ENCODE measurements at regions not wholly inside any gene's neighbourhood (a gene's known extent, or its start where the extent isn't known, plus 50 kb on each side); places are given as distances from the start of the nearest gene placed in this dataset.
"Not testable (repeated sequence)": the region's sequence is repeated elsewhere in the genome, so short reads cannot be mapped to it uniquely, and the experiment has no call there.

DNA sequence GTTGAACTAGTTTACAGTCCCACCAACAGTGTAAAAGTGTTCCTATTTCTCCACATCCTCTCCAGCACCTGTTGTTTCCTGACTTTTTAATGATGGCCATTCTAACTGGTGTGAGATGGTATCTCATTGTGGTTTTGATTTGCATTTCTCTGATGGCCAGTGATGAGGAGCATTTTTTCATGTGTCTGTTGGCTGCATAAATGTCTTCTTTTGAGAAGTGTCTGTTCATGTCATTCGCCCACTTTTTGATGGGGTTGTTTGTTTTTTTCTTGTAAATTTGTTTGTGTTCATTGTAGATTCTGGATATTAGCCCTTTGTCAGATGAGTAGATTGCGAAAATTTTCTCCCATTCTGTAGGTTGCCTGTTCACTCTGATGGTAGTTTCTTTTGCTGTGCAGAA lies 421.7 kb downstream of the XYLT1 start:
- TF ChIP-seq, protein P1, sequence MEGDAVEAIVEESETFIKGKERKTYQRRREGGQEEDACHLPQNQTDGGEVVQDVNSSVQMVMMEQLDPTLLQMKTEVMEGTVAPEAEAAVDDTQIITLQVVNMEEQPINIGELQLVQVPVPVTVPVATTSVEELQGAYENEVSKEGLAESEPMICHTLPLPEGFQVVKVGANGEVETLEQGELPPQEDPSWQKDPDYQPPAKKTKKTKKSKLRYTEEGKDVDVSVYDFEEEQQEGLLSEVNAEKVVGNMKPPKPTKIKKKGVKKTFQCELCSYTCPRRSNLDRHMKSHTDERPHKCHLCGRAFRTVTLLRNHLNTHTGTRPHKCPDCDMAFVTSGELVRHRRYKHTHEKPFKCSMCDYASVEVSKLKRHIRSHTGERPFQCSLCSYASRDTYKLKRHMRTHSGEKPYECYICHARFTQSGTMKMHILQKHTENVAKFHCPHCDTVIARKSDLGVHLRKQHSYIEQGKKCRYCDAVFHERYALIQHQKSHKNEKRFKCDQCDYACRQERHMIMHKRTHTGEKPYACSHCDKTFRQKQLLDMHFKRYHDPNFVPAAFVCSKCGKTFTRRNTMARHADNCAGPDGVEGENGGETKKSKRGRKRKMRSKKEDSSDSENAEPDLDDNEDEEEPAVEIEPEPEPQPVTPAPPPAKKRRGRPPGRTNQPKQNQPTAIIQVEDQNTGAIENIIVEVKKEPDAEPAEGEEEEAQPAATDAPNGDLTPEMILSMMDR (IDR thresholded peaks at IDR 0.05) = not testable (repeated sequence)
- TF ChIP-seq POLR2A (IDR thresholded peaks at IDR 0.05) = not testable (repeated sequence)
